Epithelial cell of esophagus (primary cell): ENCODE measurements at regions not wholly inside any gene's neighbourhood (a gene's known extent, or its start where the extent isn't known, plus 50 kb on each side); places are given as distances from the start of the nearest gene placed in this dataset.
A peak's percentile ranks its signal among the peaks of the same experiment; 100 is the strongest.

Experiments
- DNase-seq: peaks from one replicate; pipeline ENCODE4 v3.0.0; 2010; ENCODE audit warnings: low read depth
- H3K4me3 ChIP-seq: 2 replicates; pipeline ENCODE4 v1.5.1; 2011; ENCODE audit warnings: mild to moderate bottlenecking, low read length, control low read depth
- TF ChIP-seq, protein P1 (sequence below): IDR thresholded peaks from 2 replicates; pipeline ENCODE4 v1.5.1; 2011; ENCODE audit warnings: low read depth, mild to moderate bottlenecking, low read length, control low read depth, inconsistent platforms; ENCODE audit not compliant: insufficient read depth; ENCODE audit errors: missing control alignments

DNA sequence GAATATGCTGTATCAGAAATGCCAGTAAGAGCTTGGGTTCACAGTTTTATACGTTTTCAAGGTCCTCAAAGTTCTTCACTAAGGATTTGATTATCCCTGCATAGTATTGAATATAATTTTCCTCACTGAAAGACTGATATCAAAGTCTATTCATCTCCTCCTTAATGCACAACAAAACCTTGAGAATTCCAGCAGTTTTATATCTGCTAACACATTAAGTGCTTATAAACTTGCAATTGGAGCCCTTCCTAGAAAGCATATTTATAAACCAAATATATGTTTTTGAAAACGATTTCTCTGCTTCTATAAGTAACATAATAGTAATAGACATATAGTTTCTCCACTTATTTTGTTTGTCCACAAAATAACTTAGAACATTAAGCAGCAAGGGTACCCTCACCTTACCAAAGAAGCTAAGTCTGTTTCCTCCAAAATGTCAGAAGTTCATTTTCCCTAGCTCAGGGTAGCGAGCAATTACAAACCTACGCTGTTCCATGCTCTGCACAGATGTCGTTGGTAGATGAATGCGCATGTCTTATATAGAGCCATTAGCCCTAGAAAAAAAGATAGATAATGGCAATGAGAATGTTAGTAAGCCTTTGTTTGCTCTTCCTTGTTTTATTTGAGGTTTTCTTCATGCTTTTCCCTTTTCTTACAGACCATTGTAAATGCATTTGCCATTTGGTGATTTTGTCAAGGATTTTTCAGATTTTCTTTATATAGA, 213.2 kb downstream of the RBM43 start:
- DNase-seq: no peak
- TF ChIP-seq, protein P1, sequence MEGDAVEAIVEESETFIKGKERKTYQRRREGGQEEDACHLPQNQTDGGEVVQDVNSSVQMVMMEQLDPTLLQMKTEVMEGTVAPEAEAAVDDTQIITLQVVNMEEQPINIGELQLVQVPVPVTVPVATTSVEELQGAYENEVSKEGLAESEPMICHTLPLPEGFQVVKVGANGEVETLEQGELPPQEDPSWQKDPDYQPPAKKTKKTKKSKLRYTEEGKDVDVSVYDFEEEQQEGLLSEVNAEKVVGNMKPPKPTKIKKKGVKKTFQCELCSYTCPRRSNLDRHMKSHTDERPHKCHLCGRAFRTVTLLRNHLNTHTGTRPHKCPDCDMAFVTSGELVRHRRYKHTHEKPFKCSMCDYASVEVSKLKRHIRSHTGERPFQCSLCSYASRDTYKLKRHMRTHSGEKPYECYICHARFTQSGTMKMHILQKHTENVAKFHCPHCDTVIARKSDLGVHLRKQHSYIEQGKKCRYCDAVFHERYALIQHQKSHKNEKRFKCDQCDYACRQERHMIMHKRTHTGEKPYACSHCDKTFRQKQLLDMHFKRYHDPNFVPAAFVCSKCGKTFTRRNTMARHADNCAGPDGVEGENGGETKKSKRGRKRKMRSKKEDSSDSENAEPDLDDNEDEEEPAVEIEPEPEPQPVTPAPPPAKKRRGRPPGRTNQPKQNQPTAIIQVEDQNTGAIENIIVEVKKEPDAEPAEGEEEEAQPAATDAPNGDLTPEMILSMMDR: no peak
- H3K4me3 ChIP-seq: no peak overlapping the region

GRCh38 chr2:151043484-151043883, 218.2 kb downstream of the RBM43 start:
- TF ChIP-seq, protein P1: no peak
- DNase-seq: peak; percentile 99
- no peak overlapping the region for H3K4me3 ChIP-seq

- TF ChIP-seq, protein P1: no peak
- H3K4me3 ChIP-seq: no peak overlapping the region
- peak; percentile 18 for DNase-seq
Observed at GRCh38 chr2:151042964-151043363, 218.7 kb downstream of the RBM43 start.

GRCh38 chr2:151040039-151040438, 221.6 kb downstream of the RBM43 start:
- H3K4me3 ChIP-seq: no peak overlapping the region
- TF ChIP-seq, protein P1: no peak
- DNase-seq: peak; percentile 92

- no peak overlapping the region for H3K4me3 ChIP-seq
- no peak for DNase-seq
- TF ChIP-seq, protein P1: no peak
Observed at GRCh38 chr2:151038516-151038915, 223.1 kb downstream of the RBM43 start.

- DNase-seq: no peak
- H3K4me3 ChIP-seq: no peak overlapping the region
- TF ChIP-seq, protein P1: no peak
Observed at GRCh38 chr2:151037434-151037833, 224.2 kb downstream of the RBM43 start.
